HepG2 (cell line): ENCODE measurements at regions not wholly inside any gene's neighbourhood (a gene's known extent, or its start where the extent isn't known, plus 50 kb on each side); places are given as distances from the start of the nearest gene placed in this dataset.

ENCODE experiments used
- ATAC-seq: fragments of 200-7000 bp; cut with Tn5 transposase; 3 replicates; pipeline ENCODE4 v1.9.1; 2020; ENCODE audit warnings: mild to moderate bottlenecking, moderate library complexity
- BruUV-seq: library from RNA; stranded (reverse); fragments of 400-500 nt; replicated peaks from 2 replicates; lab custom pipeline; 2021; lab: Mats Ljungman, UMichigan
- CTCF ChIA-PET: fragments of 300-600 bp; formaldehyde crosslinking; extraction: SDS; loops from one replicate; lab custom pipeline; 2021; ENCODE audit warnings: low total read pairs, inconsistent platforms, low intra/inter-chr PET ratio; lab: Yijun Ruan, JAX
- POLR2A ChIA-PET: fragments of 350-600 bp; sonication (Branson Sonifier 250); formaldehyde crosslinking; loops from one replicate; lab custom pipeline; 2020; ENCODE audit warnings: antibody characterized with exemption, inconsistent platforms; lab: Yijun Ruan, JAX
- DNase-seq: peaks from one replicate; pipeline ENCODE4 v3.0.0-alpha.2; 2015; ENCODE audit warnings: low spot score
- FAIRE-seq: peaks from 3 replicates; lab custom pipeline; 2011; peaks lifted over from hg19 to GRCh38; lab: Jason Lieb, UNC
- H2AFZ ChIP-seq: one replicate; pipeline ENCODE4 v1.6.1; 2011; ENCODE audit warnings: low read length, inconsistent platforms
- H3K27ac ChIP-seq: fragments of 300-600 bp; 3 replicates; pipeline ENCODE4 v1.8.0; 2011; ENCODE audit warnings: mixed run types, mild to moderate bottlenecking, mixed read lengths, low read length, inconsistent platforms; ENCODE audit not compliant: insufficient read depth; ENCODE audit errors: extremely low read length
- H3K27me3 ChIP-seq, 2 experiments: fragments of 200-600 bp in 1 of 2; 2 replicates in 1 of 2; 3 replicates in 1 of 2; pipeline versions ENCODE4 v1.6.0 to v1.8.0; 2011; ENCODE audit warnings: low read length in 2 of 2, mild to moderate bottlenecking in 2 of 2, moderate library complexity in 2 of 2, inconsistent platforms in 1 of 2; ENCODE audit not compliant: insufficient read depth in 2 of 2, control insufficient read depth in 1 of 2
- H3K36me3 ChIP-seq, 2 experiments: fragments of 200-600 bp in 1 of 2; replicated peaks in 1 of 2; 2 replicates in 1 of 2; 3 replicates in 1 of 2; pipeline versions ENCODE4 v1.5.1 to v1.8.0; 2011; ENCODE audit warnings: low read length in 2 of 2, inconsistent platforms in 1 of 2; ENCODE audit not compliant: insufficient read depth in 2 of 2, control insufficient read depth in 1 of 2
- H3K4me1 ChIP-seq: 2 replicates; pipeline ENCODE4 v1.5.1; 2012; ENCODE audit warnings: low read length, inconsistent platforms; ENCODE audit not compliant: insufficient read depth
- H3K4me2 ChIP-seq: 2 replicates; pipeline ENCODE4 v1.6.0; 2011; ENCODE audit warnings: low read depth, low read length, inconsistent platforms
- H3K4me3 ChIP-seq, 3 experiments: fragments of 200-600 bp in 1 of 3; sonication (generic), shearing (Covaris generic) in 1 of 3; replicated peaks in 1 of 3; 2 replicates each; pipeline ENCODE4 v1.5.1; 2011 to 2016; ENCODE audit warnings: low read length in 3 of 3, inconsistent platforms in 2 of 3, low read depth in 2 of 3, mild to moderate bottlenecking in 2 of 3, control low read depth in 1 of 3, mixed read lengths in 1 of 3; ENCODE audit not compliant: insufficient read depth in 1 of 3
- H3K79me2 ChIP-seq: one replicate; pipeline ENCODE4 v1.6.1; 2011; ENCODE audit warnings: low read length, inconsistent platforms; ENCODE audit not compliant: insufficient read depth
- H3K9ac ChIP-seq: 2 replicates; pipeline ENCODE4 v1.6.0; 2011; ENCODE audit warnings: mild to moderate bottlenecking, low read depth, low read length, inconsistent platforms; ENCODE audit not compliant: insufficient read depth
- H3K9me3 ChIP-seq: 2 replicates; pipeline ENCODE4 v1.5.1; 2012; ENCODE audit warnings: mild to moderate bottlenecking, low read length
- H4K20me1 ChIP-seq: 2 replicates; pipeline ENCODE4 v1.6.0; 2011; ENCODE audit warnings: inconsistent platforms, mild to moderate bottlenecking, low read length, moderate library complexity; ENCODE audit not compliant: insufficient read depth
- ASH2L ChIP-seq: fragments of 300-600, 200-600 bp; sonication (generic); IDR thresholded peaks from 2 replicates; pipeline ENCODE4 v1.7.0; 2017; ENCODE audit warnings: low read depth, mild to moderate bottlenecking, moderate library complexity, mixed read lengths, low read length; ENCODE audit not compliant: insufficient read length
- ATF7 ChIP-seq, 2 experiments: fragments of 450-650 bp in 1 of 2; sonication (generic) in 1 of 2; formaldehyde crosslinking in 1 of 2; IDR thresholded peaks; 2 replicates each; pipeline versions ENCODE4 v1.4.0 to v1.6.1; 2016 to 2020; ENCODE audit warnings: antibody characterized with exemption in 1 of 2, mild to moderate bottlenecking in 1 of 2, missing genetic modification reagents in 1 of 2
- DBP ChIP-seq: sonication (generic); formaldehyde crosslinking; IDR thresholded peaks from 2 replicates; pipeline ENCODE4 v1.4.0; 2020; ENCODE audit warnings: missing genetic modification reagents; ENCODE audit errors: not compliant biosample characterization
- FLYWCH1 ChIP-seq: sonication (generic); formaldehyde crosslinking; IDR thresholded peaks from 2 replicates; pipeline ENCODE4 v1.8.1; 2023; ENCODE audit warnings: mild to moderate bottlenecking, missing genetic modification reagents
- FOSL2 ChIP-seq: sonication (generic); formaldehyde crosslinking; IDR thresholded peaks from 2 replicates; pipeline ENCODE4 v1.4.0; 2020; ENCODE audit warnings: missing genetic modification reagents
- GMEB2 ChIP-seq: IDR thresholded peaks from 2 replicates; pipeline ENCODE4 v1.6.1; 2016; ENCODE audit warnings: missing biosample characterization, missing genetic modification reagents, low read depth
- KAT7 ChIP-seq: IDR thresholded peaks from 2 replicates; pipeline ENCODE4 v1.6.1; 2018; ENCODE audit warnings: borderline replicate concordance, missing compliant biosample characterization
- KLF12 ChIP-seq: sonication (generic); formaldehyde crosslinking; IDR thresholded peaks from 2 replicates; pipeline ENCODE4 v1.4.0; 2020; ENCODE audit warnings: missing genetic modification reagents, borderline replicate concordance
- KMT2B ChIP-seq: IDR thresholded peaks from 2 replicates; pipeline ENCODE4 v1.6.1; 2016; ENCODE audit warnings: missing genetic modification reagents, missing compliant biosample characterization
- MTA3 ChIP-seq: sonication (generic); formaldehyde crosslinking; IDR thresholded peaks from 2 replicates; pipeline ENCODE4 v1.4.0; 2020; ENCODE audit warnings: missing genetic modification reagents
- PAF1 ChIP-seq: IDR thresholded peaks from 2 replicates; pipeline ENCODE4 v1.6.1; 2016; ENCODE audit warnings: missing genetic modification reagents, missing compliant biosample characterization
- SIN3B ChIP-seq: fragments of 150-350 bp; IDR thresholded peaks from 2 replicates; pipeline ENCODE4 v1.6.1; 2014; ENCODE audit warnings: low read length
- ZNF614 ChIP-seq: IDR thresholded peaks from 2 replicates; pipeline ENCODE4 v1.6.1; 2018; ENCODE audit warnings: missing biosample characterization, missing genetic modification reagents, inconsistent platforms, borderline replicate concordance
- ZNF773 ChIP-seq: sonication (generic); formaldehyde crosslinking; IDR thresholded peaks from 2 replicates; pipeline ENCODE4 v1.4.0; 2020; ENCODE audit warnings: missing genetic modification reagents, borderline replicate concordance
- WGBS: methylation state at CpG from one replicate; pipeline ENCODE4 v1.1.6; 2017; ENCODE audit warnings: low lambda C conversion rate; 5-methylcytosine and 5-hydroxymethylcytosine counted together
- in situ Hi-C: cut with HindIII; loops from 2 replicates; pipeline ENCODE4 v1.10.0; 2017; ENCODE audit warnings: low pct_unique_long_range_greater_than_20kb; ENCODE audit not compliant: extremely low pct_ligation_motif_present
- intact Hi-C: fragments of 100-400 bp; cut with micrococcal nuclease; formaldehyde crosslinking; loops from one replicate; pipeline ENCODE4 v1.10.0; 2022; ENCODE audit not compliant: unreplicated experiment
- TF ChIP-seq, protein P1 (sequence below): sonication (generic); formaldehyde crosslinking; IDR thresholded peaks from 2 replicates; pipeline ENCODE4; 2020; ENCODE audit warnings: missing genetic modification reagents, mild to moderate bottlenecking, borderline replicate concordance
- TF ChIP-seq, protein P2 (sequence below): fragments of 450-650 bp; IDR thresholded peaks from 2 replicates; pipeline ENCODE4 v1.6.1; 2017; ENCODE audit warnings: mild to moderate bottlenecking

- no peak overlapping the region for H3K27ac ChIP-seq
- H3K36me3 ChIP-seq = no peaks in the 10 kb centered on the region
- no TSS peak for BruUV-seq
- H2AFZ ChIP-seq = no peak overlapping the region
- H3K79me2 ChIP-seq = no peaks in the 10 kb centered on the region
- TF ChIP-seq FOSL2 (CRISPR knock-in tag) (no peak), KAT7 (CRISPR knock-in tag) (no peak), ATF7 (IDR thresholded peaks at IDR 0.05) (no peak), ATF7 (CRISPR knock-in tag; IDR thresholded peaks at IDR 0.05) (no peak), KMT2B (CRISPR knock-in tag) (no peak), ASH2L (no peak), ZNF773 (CRISPR knock-in tag) (no peak), SIN3B (no peak), KLF12 (CRISPR knock-in tag) (no peak), MTA3 (CRISPR knock-in tag) (no peak), GMEB2 (CRISPR knock-in tag) (no peak), PAF1 (CRISPR knock-in tag) (no peak), DBP (CRISPR knock-in tag) (no peak), FLYWCH1 (CRISPR knock-in tag) (no peak), ZNF614 (CRISPR knock-in tag) (no peak)
- TF ChIP-seq, protein P1, sequence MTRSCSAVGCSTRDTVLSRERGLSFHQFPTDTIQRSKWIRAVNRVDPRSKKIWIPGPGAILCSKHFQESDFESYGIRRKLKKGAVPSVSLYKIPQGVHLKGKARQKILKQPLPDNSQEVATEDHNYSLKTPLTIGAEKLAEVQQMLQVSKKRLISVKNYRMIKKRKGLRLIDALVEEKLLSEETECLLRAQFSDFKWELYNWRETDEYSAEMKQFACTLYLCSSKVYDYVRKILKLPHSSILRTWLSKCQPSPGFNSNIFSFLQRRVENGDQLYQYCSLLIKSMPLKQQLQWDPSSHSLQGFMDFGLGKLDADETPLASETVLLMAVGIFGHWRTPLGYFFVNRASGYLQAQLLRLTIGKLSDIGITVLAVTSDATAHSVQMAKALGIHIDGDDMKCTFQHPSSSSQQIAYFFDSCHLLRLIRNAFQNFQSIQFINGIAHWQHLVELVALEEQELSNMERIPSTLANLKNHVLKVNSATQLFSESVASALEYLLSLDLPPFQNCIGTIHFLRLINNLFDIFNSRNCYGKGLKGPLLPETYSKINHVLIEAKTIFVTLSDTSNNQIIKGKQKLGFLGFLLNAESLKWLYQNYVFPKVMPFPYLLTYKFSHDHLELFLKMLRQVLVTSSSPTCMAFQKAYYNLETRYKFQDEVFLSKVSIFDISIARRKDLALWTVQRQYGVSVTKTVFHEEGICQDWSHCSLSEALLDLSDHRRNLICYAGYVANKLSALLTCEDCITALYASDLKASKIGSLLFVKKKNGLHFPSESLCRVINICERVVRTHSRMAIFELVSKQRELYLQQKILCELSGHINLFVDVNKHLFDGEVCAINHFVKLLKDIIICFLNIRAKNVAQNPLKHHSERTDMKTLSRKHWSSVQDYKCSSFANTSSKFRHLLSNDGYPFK (CRISPR knock-in tag) = no peak
- TF ChIP-seq, protein P2, sequence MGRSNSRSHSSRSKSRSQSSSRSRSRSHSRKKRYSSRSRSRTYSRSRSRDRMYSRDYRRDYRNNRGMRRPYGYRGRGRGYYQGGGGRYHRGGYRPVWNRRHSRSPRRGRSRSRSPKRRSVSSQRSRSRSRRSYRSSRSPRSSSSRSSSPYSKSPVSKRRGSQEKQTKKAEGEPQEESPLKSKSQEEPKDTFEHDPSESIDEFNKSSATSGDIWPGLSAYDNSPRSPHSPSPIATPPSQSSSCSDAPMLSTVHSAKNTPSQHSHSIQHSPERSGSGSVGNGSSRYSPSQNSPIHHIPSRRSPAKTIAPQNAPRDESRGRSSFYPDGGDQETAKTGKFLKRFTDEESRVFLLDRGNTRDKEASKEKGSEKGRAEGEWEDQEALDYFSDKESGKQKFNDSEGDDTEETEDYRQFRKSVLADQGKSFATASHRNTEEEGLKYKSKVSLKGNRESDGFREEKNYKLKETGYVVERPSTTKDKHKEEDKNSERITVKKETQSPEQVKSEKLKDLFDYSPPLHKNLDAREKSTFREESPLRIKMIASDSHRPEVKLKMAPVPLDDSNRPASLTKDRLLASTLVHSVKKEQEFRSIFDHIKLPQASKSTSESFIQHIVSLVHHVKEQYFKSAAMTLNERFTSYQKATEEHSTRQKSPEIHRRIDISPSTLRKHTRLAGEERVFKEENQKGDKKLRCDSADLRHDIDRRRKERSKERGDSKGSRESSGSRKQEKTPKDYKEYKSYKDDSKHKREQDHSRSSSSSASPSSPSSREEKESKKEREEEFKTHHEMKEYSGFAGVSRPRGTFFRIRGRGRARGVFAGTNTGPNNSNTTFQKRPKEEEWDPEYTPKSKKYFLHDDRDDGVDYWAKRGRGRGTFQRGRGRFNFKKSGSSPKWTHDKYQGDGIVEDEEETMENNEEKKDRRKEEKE = no peak
- TF ChIP-seq, all 625 proteins: peak for 0
- WGBS = 32% methylated on average over 7 of the region's 7 CpGs
- ChIA-PET CTCF (no interaction called here), POLR2A (no interaction called here)
- no peak overlapping the region for H3K4me3 ChIP-seq
- H3K27me3 ChIP-seq = peaks cover 0 to 3% of the 10 kb centered on the region in 2 experiments; a peak in 1 of 5 replicates
- no peak overlapping the region for H3K4me2 ChIP-seq
- no peaks in the 10 kb centered on the region for H4K20me1 ChIP-seq
- FAIRE-seq (no peak), DNase-seq (no peak), ATAC-seq (no peak)
- no peaks in the 10 kb centered on the region for H3K4me1 ChIP-seq
- intact Hi-C loops = no loop called here
- H3K9ac ChIP-seq = no peak overlapping the region
- no peaks in the 10 kb centered on the region for H3K9me3 ChIP-seq
- in situ Hi-C loops = no loop called here
Measured at GRCh38 chr5:74199436-74200210, 440.9 kb downstream of the ENC1 start.
